ENCODE measurements at regions not wholly inside any gene's neighbourhood (a gene's known extent, or its start where the extent isn't known, plus 50 kb on each side); places are given as distances from the start of the nearest gene placed in this dataset.

- no peak overlapping the region for H3K18ac ChIP-seq (ENCODE audit: extremely low read depth, low read length)
- H3K14ac ChIP-seq (ENCODE audit: insufficient read length), result no peak overlapping the region
- H2BK5ac ChIP-seq (ENCODE audit: low read depth, low read length), result no peak overlapping the region
- no peak for FAIRE-seq
- H3K27me3 ChIP-seq (replicated peaks in 1 of 4; ENCODE audit: control insufficient read depth in 3 of 4, extremely low read depth in 1 of 4, insufficient read depth in 3 of 4, low read length in 3 of 4), result no peaks in the 10 kb centered on the region
- no peaks in the 10 kb centered on the region; a peak in 1 of 7 replicates for H3K4me1 ChIP-seq (replicated peaks in 1 of 4; ENCODE audit: control insufficient read depth in 3 of 4, insufficient read depth in 4 of 4, low read length in 3 of 4)
- H3K4me3 ChIP-seq (ENCODE audit: extremely low read depth in 1 of 4, insufficient read depth in 2 of 4, low read depth in 3 of 4, low read length in 4 of 4), result no peak overlapping the region
- 89% methylated on average over 1 of the region's 1 CpG; no CpG with 5 or more reads in 1 of the 2 experiments for WGBS, 2 experiments (ENCODE audit: extremely low coverage in 1 of 2, insufficient coverage in 1 of 2, insufficient read length in 1 of 2, insufficient replicate concordance in 2 of 2, low coverage in 1 of 2, low lambda C conversion rate in 2 of 2, missing lambda C conversion rate in 1 of 2)
- H4K8ac ChIP-seq (ENCODE audit: extremely low read depth, insufficient read depth, low read length), result no peak overlapping the region
- H4K20me1 ChIP-seq (replicated peaks in 1 of 2; ENCODE audit: control insufficient read depth in 1 of 2, insufficient read depth in 2 of 2, low read length in 2 of 2), result no peaks in the 10 kb centered on the region
- ChIA-PET POLR2A (ENCODE audit: partially characterized antibody) (no interaction called here), CTCF (ENCODE audit: partially characterized antibody) (interaction anchor here (0.7 to 1.3 kb wide), 2 partner anchors 17 to 455 kb away, joined by 3 read pairs; no protein-coding TSS in a partner anchor)
- H3K4ac ChIP-seq (replicated peaks; ENCODE audit: insufficient read length, low read depth, low read length), result no peak overlapping the region
- no peak overlapping the region for H2BK120ac ChIP-seq (replicated peaks; ENCODE audit: low read depth, low read length)
- no peaks in the 10 kb centered on the region for H3K9me3 ChIP-seq (ENCODE audit: insufficient read depth in 2 of 2, low read depth in 1 of 2, low read length in 1 of 2)
- no peak overlapping the region for H2BK15ac ChIP-seq (ENCODE audit: low read length)
- H4K91ac ChIP-seq (replicated peaks; ENCODE audit: insufficient read length, low read length), result no peak overlapping the region
- H2BK20ac ChIP-seq (ENCODE audit: low read length), result no peak overlapping the region
- H3K27ac ChIP-seq (ENCODE audit: low read depth, low read length), result no peak overlapping the region
- no peak overlapping the region for H3K9ac ChIP-seq (replicated peaks in 1 of 4; ENCODE audit: extremely low read depth in 1 of 4, low read depth in 3 of 4, low read length in 3 of 4)
- no peak overlapping the region for H2AK5ac ChIP-seq (ENCODE audit: low read depth, low read length)
- DNase-seq (ENCODE audit: low read depth in 1 of 2, low spot score in 2 of 2), result no peak
- no peak overlapping the region for H4K5ac ChIP-seq (ENCODE audit: insufficient read length, low read depth, low read length)
- H3K79me2 ChIP-seq (ENCODE audit: control insufficient read depth in 1 of 2, insufficient read depth in 2 of 2, low read length in 2 of 2), result no peaks in the 10 kb centered on the region
- no peak overlapping the region for H3K23ac ChIP-seq (ENCODE audit: insufficient read length)
- H3K36me3 ChIP-seq (ENCODE audit: control insufficient read depth in 2 of 4, insufficient read depth in 4 of 4, low read length in 3 of 4), result no peaks in the 10 kb centered on the region
- no peak overlapping the region for H3K56ac ChIP-seq (replicated peaks; ENCODE audit: insufficient read length, low read depth, low read length)
- H3K23me2 ChIP-seq (ENCODE audit: low read depth, low read length), result no peaks in the 10 kb centered on the region
- H2BK12ac ChIP-seq (ENCODE audit: low read depth, low read length), result no peak overlapping the region
- H2AFZ ChIP-seq (ENCODE audit: low read length), result no peak overlapping the region
- no peak overlapping the region for H3K4me2 ChIP-seq (ENCODE audit: insufficient read depth in 1 of 2, low read depth in 2 of 2, low read length in 2 of 2)
- H3K79me1 ChIP-seq (ENCODE audit: low read depth, low read length), result no peaks in the 10 kb centered on the region
- TF ChIP-seq MAX (IDR thresholded peaks at IDR 0.05), result no peak
- no peak for TF ChIP-seq GTF2F1 (IDR thresholded peaks at IDR 0.05; ENCODE audit: borderline replicate concordance, low read depth, low read length)
These were observed 417.7 kb upstream of the JAG1 start for GRCh38 chr20:11091511-11091910.

Measured in H1 (cell line).